ENCODE measurements at regions not wholly inside any gene's neighbourhood (a gene's known extent, or its start where the extent isn't known, plus 50 kb on each side); places are given as distances from the start of the nearest gene placed in this dataset.

DNA sequence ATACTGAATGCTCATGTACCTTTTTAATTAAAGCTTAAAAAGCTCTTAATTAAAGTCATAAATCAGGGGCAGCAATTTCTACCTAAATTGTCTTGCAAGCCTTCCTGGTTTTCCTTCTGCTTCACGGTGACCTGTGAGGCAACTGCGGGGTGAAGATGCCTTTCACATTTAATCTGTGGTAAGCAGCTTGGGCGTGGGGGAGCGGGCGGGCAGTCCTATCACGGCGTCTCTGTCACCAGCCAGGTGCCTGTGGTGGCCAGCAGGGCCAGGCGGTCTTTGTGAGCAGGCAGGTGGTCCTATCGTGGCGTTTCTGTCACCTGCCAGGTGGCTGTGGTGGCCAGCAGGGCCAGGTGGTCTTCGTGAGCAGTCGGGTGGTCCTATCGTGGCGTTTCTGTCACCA, 269.2 kb upstream of the PPP2R2D start:
- TF ChIP-seq, protein P1, sequence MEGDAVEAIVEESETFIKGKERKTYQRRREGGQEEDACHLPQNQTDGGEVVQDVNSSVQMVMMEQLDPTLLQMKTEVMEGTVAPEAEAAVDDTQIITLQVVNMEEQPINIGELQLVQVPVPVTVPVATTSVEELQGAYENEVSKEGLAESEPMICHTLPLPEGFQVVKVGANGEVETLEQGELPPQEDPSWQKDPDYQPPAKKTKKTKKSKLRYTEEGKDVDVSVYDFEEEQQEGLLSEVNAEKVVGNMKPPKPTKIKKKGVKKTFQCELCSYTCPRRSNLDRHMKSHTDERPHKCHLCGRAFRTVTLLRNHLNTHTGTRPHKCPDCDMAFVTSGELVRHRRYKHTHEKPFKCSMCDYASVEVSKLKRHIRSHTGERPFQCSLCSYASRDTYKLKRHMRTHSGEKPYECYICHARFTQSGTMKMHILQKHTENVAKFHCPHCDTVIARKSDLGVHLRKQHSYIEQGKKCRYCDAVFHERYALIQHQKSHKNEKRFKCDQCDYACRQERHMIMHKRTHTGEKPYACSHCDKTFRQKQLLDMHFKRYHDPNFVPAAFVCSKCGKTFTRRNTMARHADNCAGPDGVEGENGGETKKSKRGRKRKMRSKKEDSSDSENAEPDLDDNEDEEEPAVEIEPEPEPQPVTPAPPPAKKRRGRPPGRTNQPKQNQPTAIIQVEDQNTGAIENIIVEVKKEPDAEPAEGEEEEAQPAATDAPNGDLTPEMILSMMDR (IDR thresholded peaks at IDR 0.05; ENCODE audit: extremely low read depth, missing control alignments), result no peak
- DNase-seq (ENCODE audit: low spot score), result no peak

GRCh38 chr10:131635564-131636015, 265.2 kb upstream of the PPP2R2D start:
- no peak for DNase-seq (ENCODE audit: low spot score)
- TF ChIP-seq, protein P1 (IDR thresholded peaks at IDR 0.05; ENCODE audit: extremely low read depth, missing control alignments), result no peak

GRCh38 chr10:131636116-131636515, 264.7 kb upstream of the PPP2R2D start:
- DNase-seq (ENCODE audit: low spot score), result no peak
- TF ChIP-seq, protein P1 (IDR thresholded peaks at IDR 0.05; ENCODE audit: extremely low read depth, missing control alignments), result no peak

GRCh38 chr10:131636841-131637724, 263.7 kb upstream of the PPP2R2D start:
- DNase-seq (ENCODE audit: low spot score), result no peak
- TF ChIP-seq, protein P1 (IDR thresholded peaks at IDR 0.05; ENCODE audit: extremely low read depth, missing control alignments), result no peak

DNA sequence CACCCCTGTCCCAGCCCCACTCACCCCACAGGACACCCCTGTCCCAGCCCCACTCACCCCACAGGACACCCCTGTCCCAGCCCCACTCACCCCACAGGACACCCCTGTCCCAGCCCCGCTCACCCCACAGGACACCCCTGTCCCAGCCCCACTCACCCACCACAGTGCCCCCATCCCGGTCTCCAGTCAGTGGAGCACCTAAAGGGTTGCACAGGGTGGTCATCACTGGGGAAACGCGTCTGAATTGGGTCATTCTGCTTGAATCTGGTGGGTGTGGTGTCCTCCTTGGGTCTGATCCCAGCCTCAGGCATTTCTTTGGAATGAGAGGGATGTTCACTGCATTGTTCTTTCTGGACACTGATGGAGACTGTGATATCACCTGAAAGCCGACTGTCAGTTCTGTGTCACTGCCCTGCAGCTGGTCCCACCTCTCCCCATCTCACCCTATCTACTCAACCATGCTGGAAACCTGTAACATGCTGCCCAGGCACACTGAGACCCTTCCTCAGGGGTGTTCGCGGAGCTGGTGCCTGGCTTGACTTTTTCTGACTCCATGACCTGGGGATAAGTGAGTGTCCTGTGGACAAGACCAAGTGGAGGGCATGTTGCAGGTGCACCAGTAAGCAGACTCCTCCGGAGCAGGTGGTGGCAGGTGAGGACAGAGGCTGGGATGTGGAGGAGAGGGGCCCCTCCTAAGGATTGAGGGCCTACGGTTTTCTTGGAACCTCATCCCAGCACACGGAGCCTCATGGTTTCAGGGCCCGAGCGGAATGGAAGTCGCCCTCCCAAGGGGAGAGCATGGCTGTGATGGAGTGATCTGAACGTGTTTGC, 262.5 kb upstream of the PPP2R2D start:
- TF ChIP-seq, protein P1 (IDR thresholded peaks at IDR 0.05; ENCODE audit: extremely low read depth, missing control alignments), result no peak
- DNase-seq (ENCODE audit: low spot score), result no peak

- DNase-seq (ENCODE audit: low spot score), result no peak
- TF ChIP-seq, protein P1 (IDR thresholded peaks at IDR 0.05; ENCODE audit: extremely low read depth, missing control alignments), result no peak
Observed at GRCh38 chr10:131638880-131639278, 261.9 kb upstream of the PPP2R2D start.
